ENCODE measurements at regions not wholly inside any gene's neighbourhood (a gene's known extent, or its start where the extent isn't known, plus 50 kb on each side); places are given as distances from the start of the nearest gene placed in this dataset.

DNA sequence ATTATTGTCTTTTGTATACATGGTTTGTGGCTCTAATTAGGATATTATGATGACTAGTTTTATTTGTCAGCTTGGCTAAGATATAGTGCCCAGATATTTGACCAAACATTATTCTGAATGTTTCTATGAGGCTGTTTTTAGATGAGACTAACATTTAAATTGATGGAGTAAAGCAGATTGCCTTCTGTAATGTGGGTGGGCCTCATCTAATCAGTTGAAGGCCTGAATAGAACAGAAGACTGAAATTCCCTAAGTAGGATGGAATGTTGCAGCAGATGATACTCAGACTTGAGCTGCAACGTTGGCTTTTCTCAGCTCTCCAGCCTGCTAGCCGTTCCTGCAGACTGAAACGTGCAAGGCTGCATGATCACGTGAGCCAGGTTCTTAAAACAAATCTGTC, 546.5 kb downstream of the EDEM1 start:
- TF ChIP-seq POLR2AphosphoS5 (IDR thresholded peaks at IDR 0.05; ENCODE audit: insufficient read depth, low read depth, low read length) (no peak), POLR2A (IDR thresholded peaks at IDR 0.05; ENCODE audit: low read depth, low read length) (no peak), MYC (IDR thresholded peaks at IDR 0.05; ENCODE audit: low read depth, low read length) (no peak), CTCF (IDR thresholded peaks at IDR 0.05; ENCODE audit: extremely low read depth in 1 of 2, insufficient read depth in 1 of 2, low read depth in 1 of 2, low read length in 2 of 2) (no peak), EZH2 (IDR thresholded peaks at IDR 0.05; ENCODE audit: borderline replicate concordance, low read depth, low read length, severe bottlenecking) (no peak), FOS (IDR thresholded peaks at IDR 0.05; ENCODE audit: borderline replicate concordance, insufficient read depth, low read length) (no peak), GATA2 (IDR thresholded peaks at IDR 0.05; ENCODE audit: insufficient read depth, insufficient read length, low read depth, low read length) (no peak), JUN (IDR thresholded peaks at IDR 0.05; ENCODE audit: borderline replicate concordance, insufficient read depth, insufficient read length, low read depth) (no peak)
- TF ChIP-seq, protein P1, sequence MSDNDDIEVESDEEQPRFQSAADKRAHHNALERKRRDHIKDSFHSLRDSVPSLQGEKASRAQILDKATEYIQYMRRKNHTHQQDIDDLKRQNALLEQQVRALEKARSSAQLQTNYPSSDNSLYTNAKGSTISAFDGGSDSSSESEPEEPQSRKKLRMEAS (IDR thresholded peaks at IDR 0.05; ENCODE audit: insufficient read depth, insufficient read length) = no peak

Measured in endothelial cell of umbilical vein (primary cell).